ENCODE measurements at regions not wholly inside any gene's neighbourhood (a gene's known extent, or its start where the extent isn't known, plus 50 kb on each side); places are given as distances from the start of the nearest gene placed in this dataset.
"Not testable (repeated sequence)": the region's sequence is repeated elsewhere in the genome, so short reads cannot be mapped to it uniquely, and the experiment has no call there.

GRCh38 chr1:228796945-228797344, 61.7 kb downstream of the RHOU start:
- not testable (repeated sequence) for FAIRE-seq

- FAIRE-seq = no peak
Observed at GRCh38 chr1:228798035-228798434, 62.8 kb downstream of the RHOU start.

- no peak for FAIRE-seq
Observed at GRCh38 chr1:228798548-228798947, 63.3 kb downstream of the RHOU start.

- no peak for FAIRE-seq
Observed at GRCh38 chr1:228799924-228800323, 64.6 kb downstream of the RHOU start.

- FAIRE-seq = no peak
Observed at GRCh38 chr1:228801068-228801467, 65.8 kb downstream of the RHOU start.

- FAIRE-seq = no peak
Observed at GRCh38 chr1:228802386-228803220, 67.3 kb downstream of the RHOU start.

- FAIRE-seq = no peak
Observed at GRCh38 chr1:228803421-228803820, 68.1 kb downstream of the RHOU start.

- FAIRE-seq = no peak
Observed at GRCh38 chr1:228804173-228804572, 68.9 kb downstream of the RHOU start.

- FAIRE-seq = no peak
Observed at GRCh38 chr1:228804640-228805413, 69.5 kb downstream of the RHOU start.

GRCh38 chr1:228807904-228808605, 72.8 kb downstream of the RHOU start:
- FAIRE-seq = no peak

- no peak for FAIRE-seq
Observed at GRCh38 chr1:228809621-228810394, 74.5 kb downstream of the RHOU start.

- no peak for FAIRE-seq
Observed at GRCh38 chr1:228810395-228810758, 75.1 kb downstream of the RHOU start.

GRCh38 chr1:228810878-228811711, 75.8 kb downstream of the RHOU start:
- FAIRE-seq = no peak

GRCh38 chr1:228811712-228812305, 76.5 kb downstream of the RHOU start:
- FAIRE-seq = no peak

- FAIRE-seq = no peak
Observed at GRCh38 chr1:228812961-228813360, 77.7 kb downstream of the RHOU start.

- FAIRE-seq = no peak
Observed at GRCh38 chr1:228814176-228814575, 78.9 kb downstream of the RHOU start.

GRCh38 chr1:228818296-228818695, 83.0 kb downstream of the RHOU start:
- no peak for FAIRE-seq

- no peak for FAIRE-seq
Observed at GRCh38 chr1:228818928-228819630, 83.8 kb downstream of the RHOU start.

- no peak for FAIRE-seq
Observed at GRCh38 chr1:228821252-228821651, 86.0 kb downstream of the RHOU start.

- no peak for FAIRE-seq
Observed at GRCh38 chr1:228823200-228823599, 87.9 kb downstream of the RHOU start.

GRCh38 chr1:228824366-228824765, 89.1 kb downstream of the RHOU start:
- no peak for FAIRE-seq
